Right lobe of liver (tissue), 6 donors: ENCODE measurements at regions not wholly inside any gene's neighbourhood (a gene's known extent, or its start where the extent isn't known, plus 50 kb on each side); places are given as distances from the start of the nearest gene placed in this dataset.

ENCODE experiments used
- ATAC-seq, 4 donors: fragments of 200-7000 bp; cut with Tn5 transposase; one replicate each; pipeline ENCODE4 v1.9.1; 2020; ENCODE audit warnings: mild to moderate bottlenecking in 4 of 4, moderate library complexity in 4 of 4
- DNase-seq, 3 donors: peaks; one replicate each; pipeline ENCODE4 v3.0.0-alpha.2; 2020
- H3K27ac ChIP-seq, 3 donors: fragments of 200-600 bp; one replicate each; pipeline ENCODE4 v1.8.0; 2022
- H3K27me3 ChIP-seq, 2 donors: fragments of 200-600 bp; one replicate each; pipeline ENCODE4 v1.8.0; 2022
- H3K36me3 ChIP-seq, 4 donors: fragments of 200-600 bp; sonication (generic) in 1 of 4; one replicate each; pipeline versions ENCODE4 v1.5.1 to v1.8.0; 2017 to 2022; ENCODE audit warnings: control low read depth in 1 of 4
- H3K4me1 ChIP-seq, 4 donors: fragments of 200-600 bp; sonication (generic) in 1 of 4; one replicate each; pipeline versions ENCODE4 v1.5.1 to v1.8.0; 2017 to 2022; ENCODE audit warnings: control low read depth in 1 of 4
- H3K4me3 ChIP-seq, 3 donors: fragments of 200-600 bp; one replicate each; pipeline ENCODE4 v1.8.0; 2022
- H3K9me3 ChIP-seq, 4 donors: fragments of 200-600 bp; sonication (generic) in 1 of 4; one replicate each; pipeline versions ENCODE4 v1.5.1 to v1.8.0; 2017 to 2022; ENCODE audit warnings: control low read depth in 1 of 4
- CTCF ChIP-seq, 4 donors: fragments of 200-600 bp in 3 of 4; fragments of 450-650 bp in 1 of 4; IDR thresholded peaks; one replicate each; pipeline versions ENCODE4 v1.5.1 to v1.8.0; 2016 to 2022; ENCODE audit warnings: antibody characterized with exemption in 4 of 4, mild to moderate bottlenecking in 2 of 4
- POLR2A ChIP-seq: fragments of 450-650 bp; IDR thresholded peaks from one replicate; pipeline ENCODE4 v1.6.1; 2017; ENCODE audit warnings: antibody characterized with exemption, mild to moderate bottlenecking
- WGBS: methylation state at CpG from one replicate; pipeline ENCODE4 v1.1.6; 2018; ENCODE audit warnings: low coverage, low lambda C conversion rate; ENCODE audit not compliant: insufficient coverage; ENCODE audit errors: missing lambda C conversion rate; 5-methylcytosine and 5-hydroxymethylcytosine counted together
- intact Hi-C, 2 donors: fragments of 100-400 bp; cut with DNase I; formaldehyde crosslinking; loops; one replicate each; pipeline versions ENCODE4 v1.11.2 to v1.14.1; 2022
- donor health status: DM: no; HTN: yes; CAD: no.
- donor health status: DM: no; HTN: no; CAD: no.
- donor health status: DM: no; HTN: no; CAD: no.
- donor health status: DM: no; HTN: yes; CAD: no.
- donor health status: DM: no; HTN: yes; CAD: no.

GRCh38 chr1:198966519-198966918 lies 327.7 kb downstream of the PTPRC start:
- no peak overlapping the region for H3K4me3 ChIP-seq
- WGBS = 74% methylated on average over 3 of the region's 4 CpGs
- H3K9me3 ChIP-seq = no peaks in the 10 kb centered on the region
- no peaks in the 10 kb centered on the region for H3K4me1 ChIP-seq
- no peaks in the 10 kb centered on the region for H3K36me3 ChIP-seq
- ATAC-seq = no peak
- H3K27me3 ChIP-seq = no peaks in the 10 kb centered on the region
- intact Hi-C loops = no loop called here
- H3K27ac ChIP-seq = no peak overlapping the region
- no peak for TF ChIP-seq CTCF (IDR thresholded peaks at IDR 0.05)
- no peak for TF ChIP-seq POLR2A
- no peak for DNase-seq

GRCh38 chr1:198967566-198967965 lies 328.7 kb downstream of the PTPRC start:
- ATAC-seq (peak in 1 of 4 donors; percentile 31), DNase-seq (no peak)
- no peaks in the 10 kb centered on the region for H3K9me3 ChIP-seq
- H3K27me3 ChIP-seq = no peaks in the 10 kb centered on the region
- no peak overlapping the region for H3K4me3 ChIP-seq
- H3K27ac ChIP-seq = no peak overlapping the region
- no peaks in the 10 kb centered on the region for H3K36me3 ChIP-seq
- TF ChIP-seq CTCF (IDR thresholded peaks at IDR 0.05) (no peak), POLR2A (no peak)
- intact Hi-C loops = no loop called here
- no peaks in the 10 kb centered on the region for H3K4me1 ChIP-seq

- H3K4me3 ChIP-seq = no peak overlapping the region
- no peak for ATAC-seq
- no peaks in the 10 kb centered on the region for H3K9me3 ChIP-seq
- no peak for TF ChIP-seq CTCF (IDR thresholded peaks at IDR 0.05)
- TF ChIP-seq POLR2A = no peak
- H3K27ac ChIP-seq = no peak overlapping the region
- no peak for DNase-seq
- 73% methylated on average over 2 of the region's 2 CpGs for WGBS
- H3K27me3 ChIP-seq = no peaks in the 10 kb centered on the region
- H3K4me1 ChIP-seq = no peaks in the 10 kb centered on the region
- H3K36me3 ChIP-seq = no peaks in the 10 kb centered on the region
- intact Hi-C loops = no loop called here
Measured at GRCh38 chr1:198968866-198969265, 330.0 kb downstream of the PTPRC start.

GRCh38 chr1:198969981-198970380 lies 331.1 kb downstream of the PTPRC start:
- no peak for ATAC-seq
- DNase-seq = no peak
- H3K4me1 ChIP-seq = no peaks in the 10 kb centered on the region
- intact Hi-C loops = no loop called here
- no peak for TF ChIP-seq POLR2A
- TF ChIP-seq CTCF (IDR thresholded peaks at IDR 0.05) = no peak
- no peaks in the 10 kb centered on the region for H3K36me3 ChIP-seq
- no peaks in the 10 kb centered on the region for H3K9me3 ChIP-seq
- no peak overlapping the region for H3K4me3 ChIP-seq
- no peaks in the 10 kb centered on the region for H3K27me3 ChIP-seq
- H3K27ac ChIP-seq = no peak overlapping the region
- 47% methylated on average over 1 of the region's 1 CpG for WGBS

- Histone ChIP-seq H3K9me3 (no peaks in the 10 kb centered on the region), H3K27me3 (no peaks in the 10 kb centered on the region), H3K36me3 (no peaks in the 10 kb centered on the region), H3K27ac (no peak overlapping the region), H3K4me1 (no peaks in the 10 kb centered on the region), H3K4me3 (no peak overlapping the region)
- DNase-seq (no peak), ATAC-seq (peak; percentile 87 to 99 (median 97))
- TF ChIP-seq POLR2A = no peak
- TF ChIP-seq CTCF (IDR thresholded peaks at IDR 0.05) = no peak
- intact Hi-C loops = no loop called here
Measured at GRCh38 chr1:198970916-198971315, 332.1 kb downstream of the PTPRC start.
